ENCODE measurements at regions not wholly inside any gene's neighbourhood (a gene's known extent, or its start where the extent isn't known, plus 50 kb on each side); places are given as distances from the start of the nearest gene placed in this dataset.

DNA sequence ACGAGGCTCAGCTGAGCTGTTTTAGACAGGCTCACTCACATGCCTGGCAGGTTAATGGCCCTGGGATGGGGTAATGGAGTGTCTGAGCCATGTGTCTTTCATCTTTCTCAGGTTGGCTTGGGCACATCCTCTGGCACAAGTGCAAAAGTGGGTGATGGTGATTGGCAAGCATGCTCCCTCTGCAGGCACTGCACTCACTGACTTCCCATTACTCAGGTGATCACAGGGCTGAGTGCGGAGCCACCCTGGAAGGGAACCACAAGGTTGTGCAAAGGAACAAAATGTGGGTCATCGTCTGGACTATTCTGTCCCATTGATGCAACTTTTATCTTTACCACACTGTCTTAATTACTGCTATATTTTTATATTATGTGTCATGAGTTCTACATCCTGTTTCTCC lies 244.1 kb upstream of the AKR1E2 start:
- CTCF ChIA-PET = no interaction called here
- POLR2A ChIA-PET = no interaction called here
- DNase-seq (ENCODE audit: low spot score) (no peak), ATAC-seq (no peak)
- Mint-ChIP-seq H3K27me3 (ENCODE audit: low read depth) (no peaks in the 10 kb centered on the region), H3K4me1 (no peaks in the 10 kb centered on the region), H3K36me3 (no peaks in the 10 kb centered on the region), H3K27ac (no peak overlapping the region), H3K4me3 (no peak overlapping the region), H3K9me3 (peaks cover 11% of the 10 kb centered on the region)
- TF ChIP-seq MXD4 (CRISPR knock-in tag; IDR thresholded peaks at IDR 0.05; ENCODE audit: borderline replicate concordance) (no peak), NR3C1 (CRISPR knock-in tag; conservative IDR thresholded peaks at IDR 0.05; ENCODE audit: low read depth) (no peak), TEAD1 (CRISPR knock-in tag; IDR thresholded peaks at IDR 0.05) (no peak), SMAD4 (CRISPR knock-in tag; IDR thresholded peaks at IDR 0.05) (no peak), SMAD3 (CRISPR knock-in tag; IDR thresholded peaks at IDR 0.05; ENCODE audit: borderline replicate concordance) (no peak), ELF4 (CRISPR knock-in tag; IDR thresholded peaks at IDR 0.05; ENCODE audit: low read depth) (no peak), ZNF232 (CRISPR knock-in tag; IDR thresholded peaks at IDR 0.05) (no peak)
- TF ChIP-seq, protein P1, sequence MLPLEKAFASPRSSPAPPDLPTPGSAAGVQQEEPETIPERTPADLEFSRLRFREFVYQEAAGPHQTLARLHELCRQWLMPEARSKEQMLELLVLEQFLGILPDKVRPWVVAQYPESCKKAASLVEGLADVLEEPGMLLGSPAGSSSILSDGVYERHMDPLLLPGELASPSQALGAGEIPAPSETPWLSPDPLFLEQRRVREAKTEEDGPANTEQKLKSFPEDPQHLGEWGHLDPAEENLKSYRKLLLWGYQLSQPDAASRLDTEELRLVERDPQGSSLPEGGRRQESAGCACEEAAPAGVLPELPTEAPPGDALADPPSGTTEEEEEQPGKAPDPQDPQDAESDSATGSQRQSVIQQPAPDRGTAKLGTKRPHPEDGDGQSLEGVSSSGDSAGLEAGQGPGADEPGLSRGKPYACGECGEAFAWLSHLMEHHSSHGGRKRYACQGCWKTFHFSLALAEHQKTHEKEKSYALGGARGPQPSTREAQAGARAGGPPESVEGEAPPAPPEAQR (CRISPR knock-in tag; IDR thresholded peaks at IDR 0.05) = no peak

DNA sequence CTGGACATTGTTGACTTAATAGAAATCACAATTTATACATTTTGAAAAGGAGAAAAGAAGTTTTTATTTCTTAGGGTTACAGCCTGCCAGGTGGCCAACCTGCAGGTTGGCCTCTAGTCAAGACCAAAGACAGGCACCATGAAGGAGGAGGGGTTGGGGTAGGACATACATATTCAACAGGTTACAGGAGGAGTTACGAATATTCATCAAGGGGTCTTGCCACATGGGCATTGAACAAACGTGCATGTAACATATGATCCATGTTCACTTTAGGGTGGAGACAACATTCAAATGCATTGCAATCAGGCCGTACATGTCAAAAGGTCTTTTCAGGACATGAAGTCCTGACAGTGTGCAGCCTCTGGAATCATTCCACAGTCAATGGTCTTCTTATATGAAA lies 246.2 kb upstream of the AKR1E2 start:
- ChIA-PET POLR2A (no interaction called here), CTCF (no interaction called here)
- Mint-ChIP-seq H3K9me3 (peaks cover 11% of the 10 kb centered on the region), H3K27ac (no peak overlapping the region), H3K27me3 (ENCODE audit: low read depth) (no peaks in the 10 kb centered on the region), H3K4me1 (no peaks in the 10 kb centered on the region), H3K4me3 (no peak overlapping the region), H3K36me3 (no peaks in the 10 kb centered on the region)
- TF ChIP-seq, protein P2, sequence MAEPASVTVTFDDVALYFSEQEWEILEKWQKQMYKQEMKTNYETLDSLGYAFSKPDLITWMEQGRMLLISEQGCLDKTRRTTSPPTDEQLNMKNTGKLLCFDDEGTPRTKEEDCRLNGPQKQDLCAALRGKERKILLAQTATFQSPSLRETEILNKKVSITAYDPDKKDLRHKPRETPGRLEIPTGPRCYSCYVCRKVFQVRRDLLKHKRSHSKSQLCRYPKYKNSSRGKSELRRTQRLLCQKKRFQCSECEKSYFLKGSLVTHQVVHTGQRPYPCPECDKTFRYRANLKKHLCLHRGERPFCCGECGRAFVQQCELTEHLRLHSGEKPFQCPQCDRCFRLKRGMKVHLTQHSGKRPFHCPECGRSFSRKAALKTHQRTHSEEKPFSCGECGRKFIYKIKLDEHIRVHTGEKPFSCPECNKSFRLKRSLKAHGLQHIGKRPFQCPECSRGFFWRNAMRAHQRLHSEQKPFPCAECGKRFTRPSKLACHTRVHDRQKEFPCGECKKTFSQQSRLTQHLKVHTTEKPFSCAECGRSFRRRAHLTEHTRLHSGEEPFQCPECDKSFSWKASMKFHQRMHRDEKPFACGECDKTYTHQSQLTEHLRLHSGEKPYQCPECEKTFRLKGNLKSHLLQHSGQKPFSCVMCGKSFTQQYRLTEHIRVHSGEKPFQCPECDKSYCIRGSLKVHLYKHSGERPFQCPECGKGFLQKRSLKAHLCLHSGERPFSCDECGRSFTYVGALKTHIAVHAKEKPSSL (CRISPR knock-in tag; conservative IDR thresholded peaks at IDR 0.05) = no peak
- TF ChIP-seq, protein P3, sequence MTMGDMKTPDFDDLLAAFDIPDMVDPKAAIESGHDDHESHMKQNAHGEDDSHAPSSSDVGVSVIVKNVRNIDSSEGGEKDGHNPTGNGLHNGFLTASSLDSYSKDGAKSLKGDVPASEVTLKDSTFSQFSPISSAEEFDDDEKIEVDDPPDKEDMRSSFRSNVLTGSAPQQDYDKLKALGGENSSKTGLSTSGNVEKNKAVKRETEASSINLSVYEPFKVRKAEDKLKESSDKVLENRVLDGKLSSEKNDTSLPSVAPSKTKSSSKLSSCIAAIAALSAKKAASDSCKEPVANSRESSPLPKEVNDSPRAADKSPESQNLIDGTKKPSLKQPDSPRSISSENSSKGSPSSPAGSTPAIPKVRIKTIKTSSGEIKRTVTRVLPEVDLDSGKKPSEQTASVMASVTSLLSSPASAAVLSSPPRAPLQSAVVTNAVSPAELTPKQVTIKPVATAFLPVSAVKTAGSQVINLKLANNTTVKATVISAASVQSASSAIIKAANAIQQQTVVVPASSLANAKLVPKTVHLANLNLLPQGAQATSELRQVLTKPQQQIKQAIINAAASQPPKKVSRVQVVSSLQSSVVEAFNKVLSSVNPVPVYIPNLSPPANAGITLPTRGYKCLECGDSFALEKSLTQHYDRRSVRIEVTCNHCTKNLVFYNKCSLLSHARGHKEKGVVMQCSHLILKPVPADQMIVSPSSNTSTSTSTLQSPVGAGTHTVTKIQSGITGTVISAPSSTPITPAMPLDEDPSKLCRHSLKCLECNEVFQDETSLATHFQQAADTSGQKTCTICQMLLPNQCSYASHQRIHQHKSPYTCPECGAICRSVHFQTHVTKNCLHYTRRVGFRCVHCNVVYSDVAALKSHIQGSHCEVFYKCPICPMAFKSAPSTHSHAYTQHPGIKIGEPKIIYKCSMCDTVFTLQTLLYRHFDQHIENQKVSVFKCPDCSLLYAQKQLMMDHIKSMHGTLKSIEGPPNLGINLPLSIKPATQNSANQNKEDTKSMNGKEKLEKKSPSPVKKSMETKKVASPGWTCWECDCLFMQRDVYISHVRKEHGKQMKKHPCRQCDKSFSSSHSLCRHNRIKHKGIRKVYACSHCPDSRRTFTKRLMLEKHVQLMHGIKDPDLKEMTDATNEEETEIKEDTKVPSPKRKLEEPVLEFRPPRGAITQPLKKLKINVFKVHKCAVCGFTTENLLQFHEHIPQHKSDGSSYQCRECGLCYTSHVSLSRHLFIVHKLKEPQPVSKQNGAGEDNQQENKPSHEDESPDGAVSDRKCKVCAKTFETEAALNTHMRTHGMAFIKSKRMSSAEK (CRISPR knock-in tag; IDR thresholded peaks at IDR 0.05; ENCODE audit: borderline replicate concordance) = no peak
- TF ChIP-seq ZNF396 (CRISPR knock-in tag; IDR thresholded peaks at IDR 0.05; ENCODE audit: borderline replicate concordance) = no peak
- TF ChIP-seq RELA (CRISPR knock-in tag; IDR thresholded peaks at IDR 0.05; ENCODE audit: borderline replicate concordance) = no peak
- TF ChIP-seq GRHL2 (CRISPR knock-in tag; IDR thresholded peaks at IDR 0.05; ENCODE audit: insufficient replicate concordance, severe bottlenecking) = no peak
- TF ChIP-seq ELF4 (CRISPR knock-in tag; IDR thresholded peaks at IDR 0.05; ENCODE audit: low read depth) = no peak
- TF ChIP-seq ZNF263 (CRISPR knock-in tag; IDR thresholded peaks at IDR 0.05; ENCODE audit: low read depth) = no peak
- no peak for DNase-seq (ENCODE audit: low spot score)
- no peak for ATAC-seq

DNA sequence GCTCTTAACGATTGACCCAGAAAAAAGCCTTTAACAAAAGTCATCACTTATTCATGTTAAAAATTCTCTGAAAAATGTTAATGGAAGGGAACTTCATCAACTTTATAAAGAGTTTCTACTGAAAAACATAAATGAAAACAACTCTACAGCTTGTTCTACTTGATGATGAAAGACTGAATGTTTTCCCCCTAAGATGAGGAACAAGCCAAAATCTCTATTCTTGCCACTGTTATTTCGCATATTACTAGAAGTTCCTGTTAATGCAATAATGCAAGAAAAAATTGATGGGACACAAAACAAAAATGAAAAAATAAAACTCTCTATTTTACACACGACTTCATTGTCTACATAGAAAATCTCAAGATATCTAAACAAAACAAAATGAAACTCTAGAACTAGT lies 249.8 kb upstream of the AKR1E2 start:
- H3K36me3 Mint-ChIP-seq = no peaks in the 10 kb centered on the region
- no peak overlapping the region for H3K4me3 Mint-ChIP-seq
- no peak overlapping the region for H3K27ac Mint-ChIP-seq
- ATAC-seq (no peak), DNase-seq (ENCODE audit: low spot score) (no peak)
- ChIA-PET POLR2A (no interaction called here), CTCF (no interaction called here)
- no peaks in the 10 kb centered on the region for H3K27me3 Mint-ChIP-seq (ENCODE audit: low read depth)
- no peaks in the 10 kb centered on the region for H3K9me3 Mint-ChIP-seq
- TF ChIP-seq, protein P4, sequence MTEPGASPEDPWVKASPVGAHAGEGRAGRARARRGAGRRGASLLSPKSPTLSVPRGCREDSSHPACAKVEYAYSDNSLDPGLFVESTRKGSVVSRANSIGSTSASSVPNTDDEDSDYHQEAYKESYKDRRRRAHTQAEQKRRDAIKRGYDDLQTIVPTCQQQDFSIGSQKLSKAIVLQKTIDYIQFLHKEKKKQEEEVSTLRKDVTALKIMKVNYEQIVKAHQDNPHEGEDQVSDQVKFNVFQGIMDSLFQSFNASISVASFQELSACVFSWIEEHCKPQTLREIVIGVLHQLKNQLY (CRISPR knock-in tag; IDR thresholded peaks at IDR 0.05) = no peak
- TF ChIP-seq ELF4 (CRISPR knock-in tag; IDR thresholded peaks at IDR 0.05; ENCODE audit: low read depth) = no peak
- TF ChIP-seq ETV6 (CRISPR knock-in tag; IDR thresholded peaks at IDR 0.05) = no peak
- no peaks in the 10 kb centered on the region for H3K4me1 Mint-ChIP-seq
